ENCODE measurements at regions not wholly inside any gene's neighbourhood (a gene's known extent, or its start where the extent isn't known, plus 50 kb on each side); places are given as distances from the start of the nearest gene placed in this dataset.

- no peak for DNase-seq
Observed at GRCh38 chr13:36493046-36493445, 60.8 kb downstream of the CCNA1 start.

- DNase-seq, result no peak
Observed at GRCh38 chr13:36495431-36495830, 63.1 kb downstream of the CCNA1 start.

GRCh38 chr13:36509369-36509768 is 77.1 kb downstream of the CCNA1 start:
- DNase-seq, result no peak

DNA sequence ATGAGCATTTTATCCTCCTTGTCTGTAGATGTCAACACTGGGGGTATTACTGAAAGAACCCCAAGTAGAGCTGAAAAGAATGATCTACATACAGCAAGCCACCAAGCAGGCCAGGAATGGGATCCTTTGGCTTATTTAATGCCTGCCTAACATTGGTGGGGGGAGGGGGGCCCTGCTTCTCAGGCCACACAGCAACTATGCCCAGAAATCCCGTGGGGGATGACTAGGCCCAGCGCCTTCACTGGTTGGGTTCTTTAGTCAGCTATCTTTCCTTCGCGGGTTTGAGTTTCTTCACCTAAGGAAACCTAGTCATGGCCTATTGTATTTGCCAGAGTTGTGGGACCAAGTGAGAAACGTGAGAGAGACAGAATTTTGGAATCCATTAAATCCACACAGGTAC is 80.5 kb downstream of the CCNA1 start:
- DNase-seq, result no peak

- DNase-seq, result peak; percentile 32
Observed at GRCh38 chr13:36513266-36513665, 81.0 kb downstream of the CCNA1 start.

DNA sequence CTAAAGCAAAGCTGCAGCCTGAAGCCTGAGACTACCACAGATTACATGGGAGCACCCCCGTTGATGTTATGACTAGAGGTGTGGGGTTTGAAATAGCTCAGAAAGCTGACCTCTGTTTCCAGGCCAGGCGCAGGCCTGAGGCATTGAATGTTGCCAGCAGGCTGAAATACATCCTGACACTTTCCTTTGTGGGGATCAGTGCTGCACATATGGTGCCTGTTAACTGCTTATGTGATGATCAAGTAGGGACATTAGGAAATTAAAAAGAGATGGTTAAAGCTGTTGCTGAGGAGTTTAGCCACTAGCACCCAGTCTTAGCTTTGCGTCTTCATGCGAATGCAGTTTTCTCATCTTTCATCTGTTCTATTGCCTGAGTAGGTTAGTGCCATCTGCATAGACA is 83.2 kb downstream of the CCNA1 start:
- no peak for DNase-seq

- no peak for DNase-seq
Observed at GRCh38 chr13:36516225-36516624, 83.9 kb downstream of the CCNA1 start.

GRCh38 chr13:36518707-36519106 is 86.4 kb downstream of the CCNA1 start:
- DNase-seq, result no peak

- no peak for DNase-seq
Observed at GRCh38 chr13:36519432-36519831, 87.1 kb downstream of the CCNA1 start.

DNA sequence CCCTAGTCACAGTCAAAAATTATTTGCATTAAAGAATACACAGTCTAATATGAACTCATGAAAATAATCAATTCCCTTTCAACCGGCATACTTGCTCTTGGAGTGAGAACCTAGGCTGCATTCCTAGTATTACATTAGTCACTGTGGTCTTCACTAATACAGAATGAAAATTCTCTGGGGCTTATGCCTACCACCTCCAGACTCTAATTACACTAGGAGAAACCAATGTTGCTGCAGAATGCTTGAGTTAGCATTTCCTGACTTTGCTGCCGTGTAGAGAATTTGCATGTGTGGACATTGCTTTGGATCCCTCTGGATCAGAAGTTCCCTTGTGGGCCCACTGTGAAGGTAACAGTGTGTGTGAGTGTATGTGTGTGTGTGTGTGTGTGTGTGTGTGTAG is 87.8 kb downstream of the CCNA1 start:
- no peak for DNase-seq

DNA sequence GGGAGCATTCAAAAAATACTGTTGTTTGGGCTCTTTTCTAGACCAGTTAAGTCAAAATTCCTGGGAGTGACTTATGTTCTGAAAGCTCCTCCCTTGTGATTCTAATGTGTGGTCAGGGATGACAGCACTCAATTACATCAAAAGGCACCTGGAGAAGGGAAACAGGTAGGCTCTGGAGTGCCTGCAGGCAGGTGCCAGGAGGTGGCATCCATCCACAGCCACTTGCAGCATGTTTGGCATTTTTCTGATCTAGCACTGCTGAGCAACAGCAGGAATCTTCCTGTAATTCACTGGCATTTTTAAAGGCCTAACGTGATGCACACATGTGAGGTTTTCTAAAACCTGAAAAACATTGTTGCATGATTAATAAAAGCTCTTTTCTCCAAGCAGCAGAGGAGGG is 94.6 kb downstream of the CCNA1 start:
- DNase-seq, result no peak

GRCh38 chr13:36528105-36528504 is 95.8 kb downstream of the CCNA1 start:
- DNase-seq, result no peak

DNA sequence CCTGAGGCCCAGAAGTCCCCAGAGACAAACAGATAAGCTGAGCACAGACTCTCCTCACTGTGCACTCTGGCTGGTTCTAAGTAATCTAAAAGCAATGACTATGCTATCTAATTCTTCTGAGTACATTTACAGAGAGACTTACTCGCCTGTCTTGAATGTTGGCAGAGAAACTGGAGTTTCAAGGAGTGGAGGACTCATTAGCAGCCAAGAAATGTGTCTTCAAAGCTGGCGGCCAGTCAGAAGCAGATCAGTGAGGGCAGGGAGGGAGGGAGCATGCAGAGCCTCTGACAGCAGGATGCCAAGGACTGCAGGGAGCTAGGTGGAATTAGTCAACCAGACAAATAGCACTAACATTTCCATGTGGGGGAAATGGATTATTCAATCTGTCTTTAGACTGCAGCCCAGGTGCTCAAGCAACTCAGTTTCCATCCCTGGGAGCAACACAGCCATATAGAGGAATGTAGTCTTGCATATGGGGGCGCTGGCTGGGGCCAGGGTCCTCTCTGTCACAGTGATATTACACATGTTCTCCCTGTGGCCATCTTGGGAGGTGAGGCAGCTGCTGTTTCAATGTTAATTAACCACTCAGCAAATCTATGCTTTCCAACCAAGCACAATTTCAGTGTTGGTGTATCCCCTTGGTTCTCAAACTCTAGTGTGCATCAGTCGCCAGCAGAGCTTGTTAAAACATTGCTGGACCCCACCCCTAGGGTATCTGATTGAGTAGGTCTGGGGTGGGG is 97.9 kb downstream of the CCNA1 start:
- peak; percentile 70 for DNase-seq

- DNase-seq, result no peak
Observed at GRCh38 chr13:36530861-36531590, 98.7 kb downstream of the CCNA1 start.

DNA sequence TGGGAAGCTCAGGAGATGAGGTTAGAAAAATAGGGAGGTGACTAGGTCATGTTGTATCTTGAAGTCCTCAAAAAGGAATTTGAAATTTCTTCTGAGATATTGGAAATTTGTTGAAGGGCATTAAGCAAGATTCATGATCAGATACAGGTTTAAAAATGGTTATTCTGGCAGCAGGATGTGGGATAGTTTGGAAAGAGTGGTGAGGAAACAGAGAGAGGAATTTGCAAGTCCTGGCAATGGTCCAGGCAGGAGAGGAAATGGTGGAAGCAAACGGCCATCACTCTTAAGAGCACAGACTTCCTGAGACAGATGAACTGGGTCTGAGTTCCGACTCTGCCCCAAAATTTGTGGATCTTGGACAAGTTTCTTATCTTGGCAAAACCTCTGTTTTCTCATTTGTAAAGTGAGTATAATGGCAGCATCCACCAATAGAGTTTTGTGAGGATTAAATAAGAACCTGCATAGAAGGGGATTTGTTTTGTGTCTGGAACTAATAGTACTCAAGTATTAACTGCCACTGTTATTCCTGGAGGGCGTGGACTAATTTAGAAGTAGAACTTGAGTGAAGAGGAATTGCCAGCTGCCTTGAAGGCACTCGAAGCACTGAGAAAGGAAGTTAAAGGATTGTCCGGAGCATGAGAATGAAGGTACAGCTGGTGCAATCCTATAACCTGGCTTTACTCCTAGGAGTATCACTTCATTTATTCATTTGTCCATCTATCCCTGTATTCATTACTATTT is 99.6 kb downstream of the CCNA1 start:
- DNase-seq, result peak; percentile 43

- DNase-seq, result no peak
Observed at GRCh38 chr13:36533806-36534205, 101.5 kb downstream of the CCNA1 start.

GRCh38 chr13:36536546-36536945 is 104.3 kb downstream of the CCNA1 start:
- no peak for DNase-seq

GRCh38 chr13:36543671-36544070 is 111.4 kb downstream of the CCNA1 start:
- no peak for DNase-seq

DNA sequence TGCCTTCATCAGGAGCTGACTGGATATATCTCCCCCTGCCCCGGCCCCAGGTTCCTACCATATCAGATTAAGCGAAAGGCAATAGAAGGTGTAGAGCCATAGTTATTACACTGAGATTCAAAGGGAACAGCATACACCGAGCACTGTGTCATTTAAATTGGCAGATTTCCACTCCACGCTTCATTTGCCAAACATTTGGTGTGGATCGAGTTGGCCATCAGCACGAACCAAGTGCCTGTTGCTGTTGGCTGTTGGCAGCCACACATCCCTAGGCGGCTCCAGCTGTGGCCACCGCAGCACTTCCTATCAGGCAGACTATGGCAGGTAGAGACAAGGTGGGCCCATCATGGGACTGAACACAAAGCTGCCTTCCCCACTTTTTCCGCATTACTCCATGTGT is 115.8 kb downstream of the CCNA1 start:
- DNase-seq, result no peak

- DNase-seq, result no peak
Observed at GRCh38 chr13:36549126-36549702, 116.9 kb downstream of the CCNA1 start.

DNA sequence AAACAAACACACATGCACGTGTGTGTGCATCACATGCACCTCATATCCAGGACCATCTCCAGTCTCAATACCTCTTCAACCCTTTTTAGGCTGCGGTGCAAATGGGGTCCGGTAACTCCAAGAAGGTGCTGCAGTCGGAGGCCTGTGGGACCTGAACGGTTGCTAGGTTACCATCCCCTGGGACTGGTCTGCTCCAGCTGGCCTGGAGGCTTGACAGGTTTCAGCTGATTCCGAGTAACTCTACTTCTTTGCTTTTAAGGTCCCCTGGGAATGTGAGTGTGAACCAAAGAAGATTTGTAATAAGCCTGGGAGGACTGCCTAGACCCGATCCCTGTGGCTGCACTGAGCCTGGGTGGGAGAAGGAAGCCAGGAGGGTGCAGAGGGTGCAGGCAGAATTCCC is 117.5 kb downstream of the CCNA1 start:
- DNase-seq, result peak; percentile 64

- DNase-seq, result no peak
Observed at GRCh38 chr13:36550177-36550576, 117.9 kb downstream of the CCNA1 start.

DNA sequence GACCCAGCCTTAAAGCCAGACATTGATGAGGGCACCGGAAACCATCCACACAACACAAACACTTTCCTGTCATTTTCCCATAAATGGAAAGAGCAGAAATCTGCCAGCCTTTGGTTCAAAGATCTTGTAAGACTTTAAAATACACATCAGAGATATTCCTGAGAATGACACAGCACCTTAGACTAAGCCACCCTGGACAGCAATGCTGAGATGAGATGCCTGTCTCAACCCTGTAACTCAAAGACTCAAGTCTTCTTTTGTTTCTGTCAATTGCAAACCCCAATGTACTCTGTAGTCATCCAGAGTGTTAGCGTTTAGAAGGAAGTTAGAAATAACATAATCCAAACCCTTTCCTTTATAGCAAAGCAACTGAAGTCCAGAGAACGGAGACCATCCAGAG is 119.2 kb downstream of the CCNA1 start:
- no peak for DNase-seq

DNA sequence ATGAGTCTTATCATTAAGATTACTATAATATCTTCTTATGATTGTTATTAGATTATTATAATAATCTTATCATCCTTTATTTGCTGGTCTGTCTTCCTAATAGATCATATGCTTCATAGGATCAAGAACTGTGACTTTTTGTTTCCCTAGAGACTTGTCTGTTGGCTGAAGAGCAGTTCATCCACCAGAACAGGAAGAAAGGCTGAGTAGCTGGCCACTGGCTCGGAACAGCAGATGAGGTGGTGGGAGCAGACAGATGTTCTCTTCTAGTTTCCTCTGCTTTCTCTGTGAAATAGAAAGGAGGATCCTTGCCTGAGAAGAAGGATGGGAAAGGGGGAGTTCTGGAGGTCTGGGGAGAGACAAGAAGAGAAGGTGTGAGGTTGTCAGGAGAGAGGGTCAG is 120.0 kb downstream of the CCNA1 start:
- DNase-seq, result no peak

Data from femur (tissue), 1 donor.